ENCODE measurements at regions not wholly inside any gene's neighbourhood (a gene's known extent, or its start where the extent isn't known, plus 50 kb on each side); places are given as distances from the start of the nearest gene placed in this dataset.

DNA sequence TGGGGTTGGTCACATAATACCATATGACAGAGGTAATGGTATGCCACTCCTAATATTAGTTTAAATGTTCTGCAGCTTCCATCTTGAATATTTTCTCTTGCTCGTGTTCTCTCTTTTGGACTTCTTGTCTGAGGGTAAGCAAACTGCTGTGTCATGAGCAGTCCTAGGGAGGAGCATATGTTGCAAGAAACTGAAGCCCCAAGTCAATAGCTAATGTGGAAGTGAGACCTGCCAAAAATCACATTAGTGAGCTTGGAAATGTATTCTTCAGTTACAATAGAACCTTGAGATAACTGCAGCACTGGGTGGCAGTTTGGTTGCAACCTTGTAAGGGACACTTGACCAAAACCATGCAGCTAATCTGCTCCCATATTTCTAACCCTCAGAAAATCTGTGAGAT lies 178.2 kb upstream of the IMPG1 start:
- Histone ChIP-seq H2AFZ (ENCODE audit: low read length) (no peak overlapping the region), H4K20me1 (replicated peaks in 1 of 2; ENCODE audit: control insufficient read depth in 1 of 2, insufficient read depth in 2 of 2, low read length in 2 of 2) (no peaks in the 10 kb centered on the region), H3K4ac (replicated peaks; ENCODE audit: insufficient read length, low read depth, low read length) (no peak overlapping the region), H3K79me2 (ENCODE audit: control insufficient read depth in 1 of 2, insufficient read depth in 2 of 2, low read length in 2 of 2) (no peaks in the 10 kb centered on the region), H4K91ac (replicated peaks; ENCODE audit: insufficient read length, low read length) (no peak overlapping the region), H3K4me3 (ENCODE audit: extremely low read depth in 1 of 4, insufficient read depth in 2 of 4, low read depth in 3 of 4, low read length in 4 of 4) (no peak overlapping the region), H4K8ac (ENCODE audit: extremely low read depth, insufficient read depth, low read length) (no peak overlapping the region), H2BK5ac (ENCODE audit: low read depth, low read length) (no peak overlapping the region), H3K4me2 (ENCODE audit: insufficient read depth in 1 of 2, low read depth in 2 of 2, low read length in 2 of 2) (no peak overlapping the region), H3K36me3 (ENCODE audit: control insufficient read depth in 2 of 4, insufficient read depth in 4 of 4, low read length in 3 of 4) (no peaks in the 10 kb centered on the region; a peak in 1 of 8 replicates), H3K18ac (ENCODE audit: extremely low read depth, low read length) (no peak overlapping the region), H3K23me2 (ENCODE audit: low read depth, low read length) (no peaks in the 10 kb centered on the region; the same call in 1 of the 2 replicates), H3K14ac (ENCODE audit: insufficient read length) (no peak overlapping the region), H2BK20ac (ENCODE audit: low read length) (no peak overlapping the region), H3K56ac (replicated peaks; ENCODE audit: insufficient read length, low read depth, low read length) (no peak overlapping the region), H2AK5ac (ENCODE audit: low read depth, low read length) (no peak overlapping the region), H3K9me3 (ENCODE audit: insufficient read depth in 2 of 2, low read depth in 1 of 2, low read length in 1 of 2) (no peaks in the 10 kb centered on the region), H4K5ac (ENCODE audit: insufficient read length, low read depth, low read length) (no peak overlapping the region), H3K4me1 (replicated peaks in 1 of 4; ENCODE audit: control insufficient read depth in 3 of 4, insufficient read depth in 4 of 4, low read length in 3 of 4) (peaks cover 0 to 2% (median 0%) of the 10 kb centered on the region in 4 experiments; a peak in 1 of 7 replicates), H3K9ac (replicated peaks in 1 of 4; ENCODE audit: extremely low read depth in 1 of 4, low read depth in 3 of 4, low read length in 3 of 4) (no peak overlapping the region), H3K27me3 (replicated peaks in 1 of 4; ENCODE audit: control insufficient read depth in 3 of 4, extremely low read depth in 1 of 4, insufficient read depth in 3 of 4, low read length in 3 of 4) (no peaks in the 10 kb centered on the region), H3K23ac (ENCODE audit: insufficient read length) (no peak overlapping the region), H2BK120ac (replicated peaks; ENCODE audit: low read depth, low read length) (no peak overlapping the region), H2BK12ac (ENCODE audit: low read depth, low read length) (no peak overlapping the region), H3K79me1 (ENCODE audit: low read depth, low read length) (no peaks in the 10 kb centered on the region), H2BK15ac (ENCODE audit: low read length) (no peak overlapping the region), H3K27ac (ENCODE audit: low read depth, low read length) (no peak overlapping the region)
- ChIA-PET CTCF (ENCODE audit: partially characterized antibody) (interaction anchor here (1.2 kb wide), 1 partner anchor 319 kb away, joined by 3 read pairs; no protein-coding TSS in a partner anchor), POLR2A (ENCODE audit: partially characterized antibody) (no interaction called here)
- DNase-seq (ENCODE audit: low read depth in 1 of 2, low spot score in 2 of 2) = no peak
- WGBS, 2 experiments (ENCODE audit: extremely low coverage in 1 of 2, insufficient coverage in 1 of 2, insufficient read length in 1 of 2, insufficient replicate concordance in 2 of 2, low coverage in 1 of 2, low lambda C conversion rate in 2 of 2, missing lambda C conversion rate in 1 of 2) = 88% methylated on average over 1 of the region's 1 CpG; no CpG with 5 or more reads in 1 of the 2 experiments
- FAIRE-seq = no peak
- TF ChIP-seq RXRA (IDR thresholded peaks at IDR 0.05; ENCODE audit: insufficient read depth, low read depth, low read length) (no peak), TAF1 (IDR thresholded peaks at IDR 0.05; ENCODE audit: low read depth, low read length) (no peak), BRCA1 (IDR thresholded peaks at IDR 0.05; ENCODE audit: low read depth, low read length) (no peak), YY1 (IDR thresholded peaks at IDR 0.05; ENCODE audit: low read depth, low read length) (no peak), SIX5 (IDR thresholded peaks at IDR 0.05; ENCODE audit: low read depth, low read length) (no peak), ATF3 (IDR thresholded peaks at IDR 0.05; ENCODE audit: insufficient read depth, low read depth, low read length) (no peak), KDM4A (IDR thresholded peaks at IDR 0.05; ENCODE audit: low read depth, low read length, severe bottlenecking) (no peak), RFX5 (IDR thresholded peaks at IDR 0.05; ENCODE audit: borderline replicate concordance, low read depth, low read length) (no peak), MAFK (IDR thresholded peaks at IDR 0.05; ENCODE audit: low read depth, low read length) (no peak), RAD21 (IDR thresholded peaks at IDR 0.05 in 1 of 2, conservative IDR thresholded peaks at IDR 0.05 in 1 of 2; ENCODE audit: low read depth in 2 of 2, low read length in 2 of 2) (no peak), TAF7 (optimal IDR thresholded peaks at IDR 0.05; ENCODE audit: borderline replicate concordance, low read depth, low read length) (no peak), BACH1 (IDR thresholded peaks at IDR 0.05; ENCODE audit: low read length) (no peak), NANOG (IDR thresholded peaks at IDR 0.05; ENCODE audit: insufficient read depth, low read depth, low read length, poor library complexity, severe bottlenecking) (no peak), KDM1A (IDR thresholded peaks at IDR 0.05; ENCODE audit: borderline replicate concordance, low read length) (no peak), HDAC6 (IDR thresholded peaks at IDR 0.05; ENCODE audit: low read depth, low read length) (no peak)
